Astrocyte (in vitro differentiated cells and primary cell): ENCODE measurements at regions not wholly inside any gene's neighbourhood (a gene's known extent, or its start where the extent isn't known, plus 50 kb on each side); places are given as distances from the start of the nearest gene placed in this dataset.

Experiments used
- DNase-seq: peaks from one replicate; pipeline ENCODE4 v3.0.0-alpha.2; 2010; ENCODE audit warnings: low read depth
- FAIRE-seq: peaks from 2 replicates; lab custom pipeline; 2011; peaks lifted over from hg19 to GRCh38; lab: Jason Lieb, UNC
- H2AFZ ChIP-seq: 2 replicates; pipeline ENCODE4 v1.6.0; 2012; ENCODE audit warnings: low read depth, low read length, inconsistent platforms
- H3K27ac ChIP-seq: 2 replicates; pipeline ENCODE4 v1.5.1; 2011; ENCODE audit warnings: low read depth, low read length, inconsistent platforms
- H3K27me3 ChIP-seq: 2 replicates; pipeline ENCODE4 v1.6.0; 2011; ENCODE audit warnings: low read length, inconsistent platforms; ENCODE audit not compliant: insufficient read depth
- H3K36me3 ChIP-seq: 2 replicates; pipeline ENCODE4 v1.5.1; 2011; ENCODE audit warnings: low read length, inconsistent platforms; ENCODE audit not compliant: insufficient read depth
- H3K4me1 ChIP-seq: 2 replicates; pipeline ENCODE4 v1.5.1; 2011; ENCODE audit warnings: low read length, inconsistent platforms; ENCODE audit not compliant: insufficient read depth
- H3K4me2 ChIP-seq: 2 replicates; pipeline ENCODE4 v1.6.0; 2012; ENCODE audit warnings: low read length, inconsistent platforms
- H3K4me3 ChIP-seq: 2 replicates; pipeline ENCODE4 v1.5.1; 2011; ENCODE audit warnings: low read depth, mild to moderate bottlenecking, low read length, inconsistent platforms; ENCODE audit not compliant: insufficient read depth
- H3K79me2 ChIP-seq: 2 replicates; pipeline ENCODE4 v1.6.0; 2012; ENCODE audit warnings: mild to moderate bottlenecking, low read length, inconsistent platforms; ENCODE audit not compliant: insufficient read depth
- H3K9ac ChIP-seq: 2 replicates; pipeline ENCODE4 v1.6.0; 2012; ENCODE audit warnings: mild to moderate bottlenecking, low read length, inconsistent platforms
- H3K9me3 ChIP-seq: 2 replicates; pipeline ENCODE4 v1.5.1; 2012; ENCODE audit warnings: low read depth, mild to moderate bottlenecking, low read length, inconsistent platforms; ENCODE audit not compliant: insufficient read depth
- H4K20me1 ChIP-seq: 2 replicates; pipeline ENCODE4 v1.6.0; 2012; ENCODE audit warnings: low read length, inconsistent platforms; ENCODE audit not compliant: insufficient read depth
- H3K27ac Mint-ChIP-seq: one replicate; pipeline ENCODE4 v1.8.0; 2021; ENCODE audit warnings: mild to moderate bottlenecking, mixed read lengths; ENCODE audit not compliant: unreplicated experiment
- H3K27me3 Mint-ChIP-seq: one replicate; pipeline ENCODE4 v1.8.0; 2021; ENCODE audit warnings: low read depth, mixed read lengths; ENCODE audit not compliant: unreplicated experiment
- H3K36me3 Mint-ChIP-seq: one replicate; pipeline ENCODE4 v1.8.0; 2021; ENCODE audit warnings: low read depth, mixed read lengths; ENCODE audit not compliant: unreplicated experiment
- H3K4me1 Mint-ChIP-seq: one replicate; pipeline ENCODE4 v1.8.0; 2021; ENCODE audit warnings: low read depth, mixed read lengths; ENCODE audit not compliant: unreplicated experiment
- H3K4me3 Mint-ChIP-seq: one replicate; pipeline ENCODE4 v1.8.0; 2021; ENCODE audit warnings: mild to moderate bottlenecking, moderate library complexity, mixed read lengths; ENCODE audit not compliant: unreplicated experiment
- H3K9me3 Mint-ChIP-seq: one replicate; pipeline ENCODE4 v1.8.0; 2021; ENCODE audit warnings: mild to moderate bottlenecking, mixed read lengths; ENCODE audit not compliant: unreplicated experiment
- EZH2 ChIP-seq: IDR thresholded peaks from 2 replicates; pipeline ENCODE4 v1.6.1; 2012; ENCODE audit warnings: mild to moderate bottlenecking, low read length, inconsistent platforms; ENCODE audit not compliant: insufficient read depth
- TF ChIP-seq, protein P1 (sequence below): IDR thresholded peaks from 2 replicates; pipeline ENCODE4 v1.5.1; 2011; ENCODE audit warnings: low read depth, mild to moderate bottlenecking, inconsistent platforms, low read length, moderate library complexity; ENCODE audit not compliant: insufficient read depth

DNA sequence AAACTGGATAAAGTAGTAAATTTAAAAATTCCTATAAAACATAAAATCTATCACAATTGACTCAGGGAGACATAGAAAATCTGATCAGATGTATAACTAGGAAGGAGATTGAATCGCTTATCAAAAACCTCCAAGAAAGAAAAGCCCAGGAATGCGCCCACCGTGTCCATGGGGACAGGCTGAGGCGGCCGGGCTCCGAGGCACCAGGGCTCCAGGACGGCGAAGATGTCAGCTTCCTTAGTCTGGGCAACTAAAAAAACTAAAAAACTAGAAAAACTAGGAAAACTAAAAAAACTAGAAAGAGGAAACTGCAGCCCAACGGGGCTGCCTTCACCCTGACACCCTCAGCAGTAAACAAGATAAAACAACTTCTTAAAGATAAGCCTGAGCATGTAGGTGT is 229.0 kb upstream of the RAB4A start:
- H3K4me3 Mint-ChIP-seq: no peak overlapping the region
- peaks cover 5% of the 10 kb centered on the region for H3K4me1 Mint-ChIP-seq
- no peaks in the 10 kb centered on the region for H3K4me1 ChIP-seq
- H3K9me3 ChIP-seq: no peaks in the 10 kb centered on the region
- H3K36me3 ChIP-seq: no peaks in the 10 kb centered on the region
- no peak overlapping the region for H3K27ac Mint-ChIP-seq
- no peaks in the 10 kb centered on the region for H3K79me2 ChIP-seq
- DNase-seq (no peak), FAIRE-seq (no peak)
- H3K27ac ChIP-seq: no peak overlapping the region
- no peak overlapping the region for H3K4me3 ChIP-seq
- no peak overlapping the region for H3K4me2 ChIP-seq
- H3K36me3 Mint-ChIP-seq: no peaks in the 10 kb centered on the region
- peaks cover 16% of the 10 kb centered on the region for H3K27me3 Mint-ChIP-seq
- peaks cover 3% of the 10 kb centered on the region for H3K27me3 ChIP-seq
- no peaks in the 10 kb centered on the region for H4K20me1 ChIP-seq
- H2AFZ ChIP-seq: no peak overlapping the region
- no peak overlapping the region for H3K9ac ChIP-seq
- TF ChIP-seq EZH2: no peak
- TF ChIP-seq, protein P1, sequence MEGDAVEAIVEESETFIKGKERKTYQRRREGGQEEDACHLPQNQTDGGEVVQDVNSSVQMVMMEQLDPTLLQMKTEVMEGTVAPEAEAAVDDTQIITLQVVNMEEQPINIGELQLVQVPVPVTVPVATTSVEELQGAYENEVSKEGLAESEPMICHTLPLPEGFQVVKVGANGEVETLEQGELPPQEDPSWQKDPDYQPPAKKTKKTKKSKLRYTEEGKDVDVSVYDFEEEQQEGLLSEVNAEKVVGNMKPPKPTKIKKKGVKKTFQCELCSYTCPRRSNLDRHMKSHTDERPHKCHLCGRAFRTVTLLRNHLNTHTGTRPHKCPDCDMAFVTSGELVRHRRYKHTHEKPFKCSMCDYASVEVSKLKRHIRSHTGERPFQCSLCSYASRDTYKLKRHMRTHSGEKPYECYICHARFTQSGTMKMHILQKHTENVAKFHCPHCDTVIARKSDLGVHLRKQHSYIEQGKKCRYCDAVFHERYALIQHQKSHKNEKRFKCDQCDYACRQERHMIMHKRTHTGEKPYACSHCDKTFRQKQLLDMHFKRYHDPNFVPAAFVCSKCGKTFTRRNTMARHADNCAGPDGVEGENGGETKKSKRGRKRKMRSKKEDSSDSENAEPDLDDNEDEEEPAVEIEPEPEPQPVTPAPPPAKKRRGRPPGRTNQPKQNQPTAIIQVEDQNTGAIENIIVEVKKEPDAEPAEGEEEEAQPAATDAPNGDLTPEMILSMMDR: no peak
- peaks cover 3% of the 10 kb centered on the region for H3K9me3 Mint-ChIP-seq

DNA sequence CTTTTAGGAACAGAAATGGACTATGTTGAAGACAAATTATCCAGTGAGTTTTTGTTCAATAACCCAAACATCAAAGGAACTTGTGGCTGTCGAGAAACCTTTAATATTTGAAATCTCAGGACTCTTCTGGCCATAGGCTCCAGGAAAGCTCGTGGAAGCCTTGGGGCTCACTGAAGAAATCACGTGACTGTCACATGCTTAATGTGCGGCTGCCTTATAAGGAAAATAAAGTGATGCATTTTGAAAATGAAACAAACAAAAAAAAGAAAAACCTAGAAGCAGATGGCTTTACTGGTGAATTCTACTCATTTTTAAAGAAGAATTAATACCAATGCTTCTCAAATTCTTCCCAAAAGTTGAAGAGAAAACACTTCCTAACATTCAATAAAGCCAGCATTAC is 228.4 kb upstream of the RAB4A start:
- DNase-seq: no peak
- TF ChIP-seq EZH2: no peak
- TF ChIP-seq, protein P1: no peak
- Histone ChIP-seq H3K79me2 (no peaks in the 10 kb centered on the region), H3K36me3 (no peaks in the 10 kb centered on the region), H3K27ac (no peak overlapping the region), H3K27me3 (peaks cover 3% of the 10 kb centered on the region), H2AFZ (no peak overlapping the region), H4K20me1 (no peaks in the 10 kb centered on the region), H3K9me3 (no peaks in the 10 kb centered on the region), H3K4me1 (no peaks in the 10 kb centered on the region), H3K9ac (no peak overlapping the region), H3K4me2 (no peak overlapping the region), H3K4me3 (no peak overlapping the region)
- FAIRE-seq: no peak
- no peak overlapping the region for H3K27ac Mint-ChIP-seq
- H3K9me3 Mint-ChIP-seq: peaks cover 3% of the 10 kb centered on the region
- no peaks in the 10 kb centered on the region for H3K36me3 Mint-ChIP-seq
- H3K4me3 Mint-ChIP-seq: no peak overlapping the region
- H3K4me1 Mint-ChIP-seq: peaks cover 5% of the 10 kb centered on the region
- H3K27me3 Mint-ChIP-seq: peaks cover 20% of the 10 kb centered on the region

DNA sequence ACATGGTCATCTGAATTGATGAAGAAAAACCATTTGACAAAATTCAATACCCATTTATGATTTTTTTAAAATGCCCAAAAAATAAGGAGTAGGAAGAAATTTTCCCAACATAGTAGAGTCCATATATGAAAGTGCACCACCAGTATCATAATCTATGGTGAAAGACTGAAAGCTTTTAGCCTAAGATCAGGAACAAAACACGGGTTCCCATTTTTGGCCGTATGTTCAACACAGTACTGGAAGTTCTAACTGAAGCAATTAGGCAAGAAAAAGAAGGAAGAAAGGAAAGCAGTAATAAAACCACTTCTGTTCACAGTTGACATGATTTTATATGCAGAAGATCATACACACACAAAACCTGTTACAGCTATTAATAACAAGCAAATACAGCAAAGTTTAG is 227.8 kb upstream of the RAB4A start:
- Histone ChIP-seq H3K27me3 (no peaks in the 10 kb centered on the region), H3K4me3 (no peak overlapping the region), H2AFZ (no peak overlapping the region), H3K4me2 (no peak overlapping the region), H3K9me3 (no peaks in the 10 kb centered on the region), H3K9ac (no peak overlapping the region), H3K36me3 (no peaks in the 10 kb centered on the region), H3K79me2 (no peaks in the 10 kb centered on the region), H4K20me1 (no peaks in the 10 kb centered on the region), H3K27ac (no peak overlapping the region), H3K4me1 (no peaks in the 10 kb centered on the region)
- H3K4me3 Mint-ChIP-seq: no peak overlapping the region
- H3K27me3 Mint-ChIP-seq: peaks cover 20% of the 10 kb centered on the region
- no peaks in the 10 kb centered on the region for H3K4me1 Mint-ChIP-seq
- TF ChIP-seq, protein P1: no peak
- TF ChIP-seq EZH2: no peak
- H3K9me3 Mint-ChIP-seq: peaks cover 3% of the 10 kb centered on the region
- no peaks in the 10 kb centered on the region for H3K36me3 Mint-ChIP-seq
- DNase-seq: no peak
- FAIRE-seq: no peak
- no peak overlapping the region for H3K27ac Mint-ChIP-seq
